ENCODE measurements at regions not wholly inside any gene's neighbourhood (a gene's known extent, or its start where the extent isn't known, plus 50 kb on each side); places are given as distances from the start of the nearest gene placed in this dataset.

DNA sequence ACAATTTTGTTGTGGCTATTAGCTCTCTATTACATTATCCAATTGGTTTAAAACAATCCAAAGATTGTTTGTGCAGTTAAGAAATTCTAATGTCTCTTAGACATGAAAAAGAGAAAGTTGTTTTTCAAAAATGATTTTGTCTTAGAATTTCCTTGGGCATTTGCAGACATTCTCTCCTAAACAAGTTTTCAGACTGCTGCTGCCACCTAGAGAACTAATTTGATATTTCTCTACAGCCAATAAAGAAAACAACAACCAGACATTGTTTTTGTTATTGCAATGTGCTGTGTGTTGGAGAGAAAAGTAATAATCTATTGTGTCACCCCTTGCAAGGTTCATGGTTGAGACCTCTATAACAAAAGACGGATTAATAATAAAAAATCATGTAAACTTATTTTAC is 119.0 kb upstream of the SYT4 start:
- DNase-seq = no peak
- TF ChIP-seq, protein P1, sequence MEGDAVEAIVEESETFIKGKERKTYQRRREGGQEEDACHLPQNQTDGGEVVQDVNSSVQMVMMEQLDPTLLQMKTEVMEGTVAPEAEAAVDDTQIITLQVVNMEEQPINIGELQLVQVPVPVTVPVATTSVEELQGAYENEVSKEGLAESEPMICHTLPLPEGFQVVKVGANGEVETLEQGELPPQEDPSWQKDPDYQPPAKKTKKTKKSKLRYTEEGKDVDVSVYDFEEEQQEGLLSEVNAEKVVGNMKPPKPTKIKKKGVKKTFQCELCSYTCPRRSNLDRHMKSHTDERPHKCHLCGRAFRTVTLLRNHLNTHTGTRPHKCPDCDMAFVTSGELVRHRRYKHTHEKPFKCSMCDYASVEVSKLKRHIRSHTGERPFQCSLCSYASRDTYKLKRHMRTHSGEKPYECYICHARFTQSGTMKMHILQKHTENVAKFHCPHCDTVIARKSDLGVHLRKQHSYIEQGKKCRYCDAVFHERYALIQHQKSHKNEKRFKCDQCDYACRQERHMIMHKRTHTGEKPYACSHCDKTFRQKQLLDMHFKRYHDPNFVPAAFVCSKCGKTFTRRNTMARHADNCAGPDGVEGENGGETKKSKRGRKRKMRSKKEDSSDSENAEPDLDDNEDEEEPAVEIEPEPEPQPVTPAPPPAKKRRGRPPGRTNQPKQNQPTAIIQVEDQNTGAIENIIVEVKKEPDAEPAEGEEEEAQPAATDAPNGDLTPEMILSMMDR (IDR thresholded peaks at IDR 0.05; ENCODE audit: partially characterized antibody, unreplicated experiment) = peak; percentile 58
- Mint-ChIP-seq H3K27me3 (ENCODE audit: unreplicated experiment) (no peaks in the 10 kb centered on the region), H3K4me3 (ENCODE audit: unreplicated experiment) (no peak overlapping the region), H3K27ac (ENCODE audit: unreplicated experiment) (no peak overlapping the region), H3K4me1 (ENCODE audit: low read depth, unreplicated experiment) (peaks cover 2% of the 10 kb centered on the region), H3K9me3 (ENCODE audit: unreplicated experiment) (peaks cover 2% of the 10 kb centered on the region), H3K36me3 (ENCODE audit: unreplicated experiment) (no peaks in the 10 kb centered on the region)

DNA sequence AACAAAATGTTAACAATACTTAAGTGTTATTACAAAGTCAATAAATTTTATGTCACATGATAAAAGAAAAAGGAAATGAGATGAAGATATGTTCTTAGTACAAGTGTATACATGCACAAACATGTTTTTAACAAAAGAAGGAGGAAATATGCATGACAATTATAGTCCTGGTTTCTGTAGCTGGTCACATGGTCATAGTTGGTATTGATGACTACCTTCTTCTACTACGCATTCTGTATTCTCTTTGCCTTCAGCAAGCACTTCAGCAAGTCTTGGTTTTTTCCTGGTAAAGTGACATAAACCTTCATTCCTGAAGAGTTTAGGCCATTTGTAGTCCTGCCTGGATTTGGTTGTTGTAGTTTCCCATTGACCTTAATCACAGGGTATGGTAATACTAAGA is 121.3 kb upstream of the SYT4 start:
- Mint-ChIP-seq H3K27ac (ENCODE audit: unreplicated experiment) (no peak overlapping the region), H3K27me3 (ENCODE audit: unreplicated experiment) (no peaks in the 10 kb centered on the region), H3K4me3 (ENCODE audit: unreplicated experiment) (no peak overlapping the region), H3K36me3 (ENCODE audit: unreplicated experiment) (no peaks in the 10 kb centered on the region), H3K9me3 (ENCODE audit: unreplicated experiment) (peaks cover 2% of the 10 kb centered on the region), H3K4me1 (ENCODE audit: low read depth, unreplicated experiment) (peaks cover 2% of the 10 kb centered on the region)
- TF ChIP-seq, protein P1 (IDR thresholded peaks at IDR 0.05; ENCODE audit: partially characterized antibody, unreplicated experiment) = no peak
- no peak for DNase-seq

DNA sequence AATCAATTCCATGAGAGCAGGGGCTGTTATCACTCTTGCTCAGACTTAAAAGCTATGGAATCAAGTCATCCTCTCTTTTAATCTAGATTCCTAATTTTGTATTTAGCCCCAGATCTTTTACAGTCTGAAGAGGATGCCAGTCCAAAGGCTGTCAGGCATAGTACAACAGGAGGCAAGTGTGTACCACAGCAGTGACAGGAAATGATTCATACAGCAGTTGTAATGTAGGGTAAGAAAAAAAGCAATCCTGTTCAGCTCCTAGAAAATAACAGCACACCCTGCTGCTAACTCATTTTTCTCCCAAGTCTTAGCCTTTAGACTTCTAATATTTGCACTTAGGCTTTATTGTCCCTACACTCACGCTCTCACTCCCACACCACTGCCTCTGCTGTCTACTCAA is 127.8 kb upstream of the SYT4 start:
- H3K36me3 Mint-ChIP-seq (ENCODE audit: unreplicated experiment) = no peaks in the 10 kb centered on the region
- H3K4me1 Mint-ChIP-seq (ENCODE audit: low read depth, unreplicated experiment) = no peaks in the 10 kb centered on the region
- TF ChIP-seq, protein P1 (IDR thresholded peaks at IDR 0.05; ENCODE audit: partially characterized antibody, unreplicated experiment) = no peak
- peaks cover 2% of the 10 kb centered on the region for H3K9me3 Mint-ChIP-seq (ENCODE audit: unreplicated experiment)
- H3K27ac Mint-ChIP-seq (ENCODE audit: unreplicated experiment) = no peak overlapping the region
- no peak overlapping the region for H3K4me3 Mint-ChIP-seq (ENCODE audit: unreplicated experiment)
- peaks cover 2% of the 10 kb centered on the region for H3K27me3 Mint-ChIP-seq (ENCODE audit: unreplicated experiment)
- no peak for DNase-seq

DNA sequence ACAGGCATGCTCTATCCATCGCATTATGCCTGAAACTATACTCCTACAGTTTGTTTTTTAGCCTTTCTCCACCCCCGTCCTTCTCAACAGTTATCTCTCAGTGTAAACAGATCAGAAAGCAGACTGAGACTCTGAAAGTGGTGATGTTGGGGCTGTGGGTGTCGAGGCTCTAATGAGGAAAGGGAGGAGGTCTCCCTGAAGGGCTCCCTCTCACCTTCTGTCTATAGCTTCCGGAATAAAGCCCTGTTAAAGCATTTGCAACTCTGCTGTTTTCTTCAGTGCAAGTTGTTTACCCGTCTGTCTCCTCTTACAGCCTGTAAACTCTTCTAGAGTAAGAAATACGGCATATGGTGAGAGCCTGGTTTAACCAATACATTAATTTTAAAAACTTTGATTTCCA is 136.7 kb upstream of the SYT4 start:
- Mint-ChIP-seq H3K4me3 (ENCODE audit: unreplicated experiment) (no peak overlapping the region), H3K4me1 (ENCODE audit: low read depth, unreplicated experiment) (no peaks in the 10 kb centered on the region), H3K27me3 (ENCODE audit: unreplicated experiment) (no peaks in the 10 kb centered on the region), H3K9me3 (ENCODE audit: unreplicated experiment) (no peaks in the 10 kb centered on the region), H3K36me3 (ENCODE audit: unreplicated experiment) (no peaks in the 10 kb centered on the region), H3K27ac (ENCODE audit: unreplicated experiment) (no peak overlapping the region)
- no peak for DNase-seq
- TF ChIP-seq, protein P1 (IDR thresholded peaks at IDR 0.05; ENCODE audit: partially characterized antibody, unreplicated experiment) = no peak

DNA sequence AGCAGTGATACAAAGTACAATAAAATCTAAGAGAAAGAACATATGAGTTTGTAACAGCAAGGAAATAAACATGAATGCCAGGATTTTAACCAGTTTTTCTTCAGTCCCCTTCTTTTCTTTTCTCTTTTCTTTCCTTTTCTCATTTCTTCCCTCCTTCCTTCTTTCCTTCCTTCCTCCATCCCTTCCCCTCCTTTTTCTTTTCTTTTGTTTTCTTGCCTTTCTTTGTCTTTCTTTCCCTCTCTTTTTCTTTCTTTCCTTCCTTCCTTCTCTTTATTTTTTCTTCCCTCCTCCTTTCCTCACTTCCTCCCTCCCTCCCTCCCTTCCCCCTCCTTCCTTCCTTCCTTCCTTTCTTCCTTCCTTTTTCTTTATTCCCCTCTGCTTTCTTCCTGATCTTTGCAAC is 142.8 kb upstream of the SYT4 start:
- H3K27me3 Mint-ChIP-seq (ENCODE audit: unreplicated experiment) = no peaks in the 10 kb centered on the region
- H3K4me1 Mint-ChIP-seq (ENCODE audit: low read depth, unreplicated experiment) = no peaks in the 10 kb centered on the region
- no peaks in the 10 kb centered on the region for H3K36me3 Mint-ChIP-seq (ENCODE audit: unreplicated experiment)
- no peak overlapping the region for H3K27ac Mint-ChIP-seq (ENCODE audit: unreplicated experiment)
- no peak overlapping the region for H3K4me3 Mint-ChIP-seq (ENCODE audit: unreplicated experiment)
- no peak for DNase-seq
- H3K9me3 Mint-ChIP-seq (ENCODE audit: unreplicated experiment) = no peaks in the 10 kb centered on the region
- TF ChIP-seq, protein P1 (IDR thresholded peaks at IDR 0.05; ENCODE audit: partially characterized antibody, unreplicated experiment) = no peak

All from glutamatergic neuron (in vitro differentiated cells).